HG03432 (cell line): ENCODE measurements at regions not wholly inside any gene's neighbourhood (a gene's known extent, or its start where the extent isn't known, plus 50 kb on each side); places are given as distances from the start of the nearest gene placed in this dataset.
"Not testable (repeated sequence)": the region's sequence is repeated elsewhere in the genome, so short reads cannot be mapped to it uniquely, and the experiment has no call there.

Source experiments
- ATAC-seq: cut with Tn5 transposase; IDR thresholded peaks from one replicate; pipeline ENCODE4 v1.9.1; 2021; ENCODE audit warnings: mild to moderate bottlenecking, moderate library complexity; ENCODE audit not compliant: unreplicated experiment

GRCh38 chr20:40016392-40016791 lies 672.6 kb downstream of the MAFB start:
- ATAC-seq: no peak

- ATAC-seq: not testable (repeated sequence)
These were observed 677.0 kb downstream of the MAFB start for GRCh38 chr20:40012026-40012425.

GRCh38 chr20:40010483-40010882 lies 678.6 kb downstream of the MAFB start:
- no peak for ATAC-seq

GRCh38 chr20:40009542-40009941 lies 679.5 kb downstream of the MAFB start:
- ATAC-seq: no peak

- no peak for ATAC-seq
These were observed 680.9 kb downstream of the MAFB start for GRCh38 chr20:40008177-40008576.

- no peak for ATAC-seq
These were observed 682.7 kb downstream of the MAFB start for GRCh38 chr20:40006168-40006860.

GRCh38 chr20:40004092-40004491 lies 684.9 kb downstream of the MAFB start:
- not testable (repeated sequence) for ATAC-seq

GRCh38 chr20:39993742-39994141 lies 695.3 kb downstream of the MAFB start:
- no peak for ATAC-seq

GRCh38 chr20:39990692-39991091 lies 698.3 kb downstream of the MAFB start:
- ATAC-seq: no peak

GRCh38 chr20:39988991-39989390 lies 700.0 kb downstream of the MAFB start:
- ATAC-seq: no peak

GRCh38 chr20:39986173-39986904 lies 702.7 kb downstream of the MAFB start:
- no peak for ATAC-seq

GRCh38 chr20:39985271-39985827 lies 703.7 kb downstream of the MAFB start:
- no peak for ATAC-seq

- ATAC-seq: no peak
These were observed 705.4 kb downstream of the MAFB start for GRCh38 chr20:39983655-39984054.

- ATAC-seq: no peak
These were observed 705.9 kb downstream of the MAFB start for GRCh38 chr20:39983183-39983582.

GRCh38 chr20:39974966-39975501 lies 714.0 kb downstream of the MAFB start:
- no peak for ATAC-seq

- ATAC-seq: no peak
These were observed 720.5 kb downstream of the MAFB start for GRCh38 chr20:39968495-39968894.

GRCh38 chr20:39967806-39968205 lies 721.2 kb downstream of the MAFB start:
- no peak for ATAC-seq

- no peak for ATAC-seq
These were observed 727.3 kb downstream of the MAFB start for GRCh38 chr20:39961637-39962244.

GRCh38 chr20:39960522-39961428 lies 728.3 kb downstream of the MAFB start:
- no peak for ATAC-seq

- ATAC-seq: not testable (repeated sequence)
These were observed 731.1 kb downstream of the MAFB start for GRCh38 chr20:39957911-39958310.
